Lung microvascular endothelial cell (primary cell): ENCODE measurements at regions not wholly inside any gene's neighbourhood (a gene's known extent, or its start where the extent isn't known, plus 50 kb on each side); places are given as distances from the start of the nearest gene placed in this dataset.
"Not testable (repeated sequence)": the region's sequence is repeated elsewhere in the genome, so short reads cannot be mapped to it uniquely, and the experiment has no call there.

Experiments
- DNase-seq, 2 donors: peaks; one replicate each; pipeline versions ENCODE4 v3.0.0 to v3.0.0-alpha.2; 2010; ENCODE audit warnings: low read depth in 2 of 2

DNA sequence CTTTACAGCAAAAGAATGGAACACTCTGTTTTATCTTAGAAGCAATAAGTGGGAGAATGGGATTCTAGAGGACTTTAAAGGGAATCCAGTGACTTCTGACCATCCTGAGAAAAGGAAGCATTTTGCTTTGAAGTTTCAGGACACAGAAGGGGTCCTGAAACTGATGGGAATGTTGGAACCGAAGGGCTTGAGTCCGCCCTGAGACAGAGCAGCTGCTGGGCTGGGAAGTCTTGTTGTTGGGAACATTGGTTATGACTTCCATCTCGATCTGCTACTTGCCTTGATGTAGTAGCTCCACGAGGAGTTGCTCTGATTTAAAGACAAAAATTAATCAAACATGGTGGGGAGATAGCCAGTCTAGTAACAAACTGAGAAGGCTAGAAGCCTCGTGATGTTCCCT is 177.6 kb downstream of the JCAD start:
- no peak for DNase-seq

DNA sequence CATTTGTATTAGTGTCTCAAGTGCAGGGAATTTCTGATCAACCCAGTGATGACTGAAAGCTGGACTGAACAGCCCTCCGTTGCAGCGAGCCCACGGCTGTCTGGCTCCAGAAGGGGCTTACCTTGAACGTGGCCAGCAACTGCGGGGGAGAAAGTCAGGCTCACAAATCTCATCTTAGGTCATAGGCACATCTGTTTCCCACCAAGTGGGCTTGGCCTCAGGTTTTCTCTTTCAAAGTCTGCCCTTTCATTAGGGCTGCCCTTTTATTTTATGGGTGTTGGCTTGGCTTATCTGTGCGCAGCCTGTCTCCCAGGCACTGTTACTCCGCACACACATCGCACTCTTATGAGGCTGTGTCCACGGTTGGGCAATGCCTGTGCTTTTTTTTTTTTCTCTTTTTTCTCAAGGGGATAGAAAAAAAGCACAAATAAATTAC is 178.0 kb downstream of the JCAD start:
- DNase-seq = no peak

DNA sequence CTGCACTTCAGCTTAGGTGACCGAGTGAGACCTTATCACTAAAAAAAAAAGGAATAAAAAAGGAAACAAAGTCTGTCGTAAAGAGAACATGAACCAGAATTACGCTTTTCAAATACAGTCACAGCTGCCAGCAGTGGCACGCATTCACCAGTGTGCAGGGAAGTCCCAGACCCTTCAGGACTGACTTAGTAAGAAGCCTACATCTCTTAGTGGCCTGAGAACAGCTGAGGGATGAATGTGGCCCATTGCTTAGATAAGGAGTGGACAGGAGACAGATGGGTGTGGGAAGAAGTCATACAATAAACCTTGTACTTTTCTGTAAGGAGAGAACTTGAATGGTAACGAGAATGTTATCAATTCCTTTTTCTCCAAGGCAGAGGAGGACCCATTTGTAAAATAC is 178.5 kb downstream of the JCAD start:
- DNase-seq = no peak

DNA sequence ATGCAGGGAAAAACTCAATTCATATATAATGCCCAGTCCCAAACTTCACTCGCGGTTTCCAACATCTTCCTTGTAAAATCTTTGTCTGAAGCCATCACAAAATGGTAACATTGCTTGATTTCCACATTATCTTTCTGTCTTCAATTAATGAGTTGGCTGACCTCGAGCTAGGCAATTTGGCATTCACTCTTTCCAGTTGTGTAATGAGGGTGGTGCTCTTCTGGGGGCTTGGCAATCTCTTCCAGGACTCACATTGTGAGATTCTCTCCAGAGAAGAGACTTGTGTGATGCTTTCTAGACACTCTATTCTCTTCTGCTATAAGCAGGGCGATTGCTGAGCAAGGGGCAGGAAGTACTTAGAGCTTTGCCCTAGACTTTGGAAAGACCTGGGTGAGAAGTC is 179.5 kb downstream of the JCAD start:
- no peak for DNase-seq

DNA sequence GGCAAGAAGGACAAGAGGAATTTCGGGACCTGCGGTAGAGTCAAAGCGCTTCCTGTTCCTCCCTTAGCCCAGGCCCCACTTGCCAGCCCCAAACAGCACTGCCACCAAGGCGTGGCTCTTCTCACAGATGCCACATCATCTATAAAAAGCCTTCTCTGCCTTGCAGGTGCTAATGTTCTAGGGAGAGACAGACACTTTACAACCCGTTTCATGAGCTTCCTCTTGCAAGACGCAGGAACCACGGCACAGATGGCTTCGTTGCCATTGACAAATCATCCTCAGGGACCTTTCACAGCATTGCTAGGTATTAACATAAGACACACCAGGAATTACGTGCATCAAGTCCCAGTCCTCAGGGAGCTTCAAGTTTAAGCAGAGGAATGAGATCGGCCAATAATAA is 180.9 kb downstream of the JCAD start:
- DNase-seq = no peak

- DNase-seq = peak in 1 of 2 donors; percentile 52
These were observed 181.4 kb downstream of the JCAD start for GRCh38 chr10:29877793-29878491.

GRCh38 chr10:29876008-29876555 is 183.3 kb downstream of the JCAD start:
- peak; percentile 12 to 28 for DNase-seq

- peak in 1 of 2 donors; percentile 57 for DNase-seq
These were observed 184.6 kb downstream of the JCAD start for GRCh38 chr10:29874606-29875269.

GRCh38 chr10:29873941-29874484 is 185.4 kb downstream of the JCAD start:
- DNase-seq = no peak

DNA sequence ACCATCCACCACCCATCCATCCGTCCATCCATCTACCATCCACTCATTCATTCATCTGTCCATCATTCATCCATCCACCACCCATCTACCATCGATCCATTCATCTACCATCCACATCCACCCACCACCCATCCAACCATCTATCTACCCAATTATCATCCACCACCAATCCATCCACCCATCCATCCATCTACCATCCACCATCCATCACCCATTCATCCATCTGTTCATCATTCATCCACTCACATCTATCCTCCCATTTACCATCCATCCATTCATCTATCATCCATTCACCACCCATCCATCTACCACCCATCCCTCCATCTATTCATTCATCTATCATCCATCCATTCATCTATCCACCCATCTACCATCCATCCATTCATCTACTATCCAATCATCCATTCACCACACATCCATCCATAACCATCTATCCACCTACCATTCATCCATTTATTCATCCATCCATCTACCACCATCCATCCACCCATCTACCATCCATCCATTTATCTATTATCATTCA is 188.8 kb downstream of the JCAD start:
- DNase-seq = no peak

DNA sequence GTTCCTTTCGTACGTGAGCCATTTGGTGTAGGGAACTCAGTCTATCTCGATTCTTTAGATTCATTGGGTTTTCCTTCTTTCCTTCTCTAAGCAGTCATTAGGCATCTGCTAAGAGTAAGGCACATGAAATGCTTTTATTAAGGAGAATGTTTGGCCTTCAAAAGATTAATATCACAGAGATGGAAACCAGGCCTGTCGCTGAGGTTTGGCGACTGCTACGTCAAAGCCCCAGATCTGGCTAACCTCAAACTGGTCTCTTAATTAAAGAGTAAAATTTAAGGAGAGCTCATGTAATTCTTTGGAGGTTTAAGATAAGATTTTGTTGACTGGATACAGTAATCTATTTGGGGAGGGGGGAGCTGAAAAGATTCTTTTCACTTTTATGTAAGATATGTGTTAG is 189.8 kb downstream of the JCAD start:
- DNase-seq = no peak

DNA sequence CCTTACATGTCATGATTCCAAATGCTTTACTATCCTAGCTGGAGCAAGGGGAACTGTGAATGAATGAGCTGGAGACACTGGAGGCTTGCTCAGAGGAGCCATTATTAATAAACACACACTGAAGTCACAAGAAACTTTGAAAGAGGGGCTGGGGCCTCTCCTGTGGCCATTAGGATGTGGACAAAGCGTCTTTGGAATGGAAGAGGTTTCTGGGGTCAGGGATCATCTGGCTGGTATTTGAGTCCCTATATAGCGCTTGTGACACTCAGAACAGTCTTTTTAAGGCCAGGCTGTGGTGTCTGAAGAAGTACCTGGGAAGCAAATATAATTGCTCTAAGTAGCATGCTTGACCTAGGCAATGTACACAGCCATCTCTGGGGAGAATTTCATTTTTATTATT is 193.0 kb downstream of the JCAD start:
- no peak for DNase-seq

- peak in 1 of 2 donors; percentile 21 for DNase-seq
These were observed 193.6 kb downstream of the JCAD start for GRCh38 chr10:29865700-29866355.

DNA sequence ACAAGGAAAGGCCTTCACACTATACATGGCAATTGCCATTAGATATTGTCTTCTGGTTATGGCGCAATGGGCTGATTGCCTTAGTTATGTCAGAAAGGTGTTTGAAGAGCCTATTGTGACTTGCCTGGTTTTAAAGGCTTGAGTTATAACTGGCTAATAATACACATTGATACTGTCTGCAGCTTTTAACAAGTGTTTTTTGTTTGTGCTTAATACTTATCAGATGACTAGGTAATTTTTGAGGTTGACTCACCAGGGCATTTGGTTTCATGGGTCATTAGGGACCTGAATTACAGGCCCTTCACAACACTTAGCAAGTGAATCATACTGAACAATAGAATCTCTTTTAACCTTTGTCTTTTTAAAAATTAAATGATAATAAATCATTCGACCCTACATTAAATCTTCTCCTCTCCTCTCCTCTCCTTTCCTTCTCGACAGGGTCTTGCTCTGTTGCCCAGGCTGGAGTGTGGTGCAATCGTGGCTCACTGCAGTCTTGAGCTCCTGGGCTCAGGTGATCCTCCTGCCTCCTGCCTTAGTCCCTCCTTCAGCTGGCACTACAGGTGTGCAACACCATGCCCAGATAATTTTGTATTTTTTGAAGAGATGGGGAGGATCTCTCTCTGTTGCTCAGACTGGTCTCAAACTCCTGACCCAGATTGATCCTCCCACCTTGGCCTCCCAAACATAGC is 196.3 kb downstream of the JCAD start:
- DNase-seq = peak in 1 of 2 donors; percentile 75

DNA sequence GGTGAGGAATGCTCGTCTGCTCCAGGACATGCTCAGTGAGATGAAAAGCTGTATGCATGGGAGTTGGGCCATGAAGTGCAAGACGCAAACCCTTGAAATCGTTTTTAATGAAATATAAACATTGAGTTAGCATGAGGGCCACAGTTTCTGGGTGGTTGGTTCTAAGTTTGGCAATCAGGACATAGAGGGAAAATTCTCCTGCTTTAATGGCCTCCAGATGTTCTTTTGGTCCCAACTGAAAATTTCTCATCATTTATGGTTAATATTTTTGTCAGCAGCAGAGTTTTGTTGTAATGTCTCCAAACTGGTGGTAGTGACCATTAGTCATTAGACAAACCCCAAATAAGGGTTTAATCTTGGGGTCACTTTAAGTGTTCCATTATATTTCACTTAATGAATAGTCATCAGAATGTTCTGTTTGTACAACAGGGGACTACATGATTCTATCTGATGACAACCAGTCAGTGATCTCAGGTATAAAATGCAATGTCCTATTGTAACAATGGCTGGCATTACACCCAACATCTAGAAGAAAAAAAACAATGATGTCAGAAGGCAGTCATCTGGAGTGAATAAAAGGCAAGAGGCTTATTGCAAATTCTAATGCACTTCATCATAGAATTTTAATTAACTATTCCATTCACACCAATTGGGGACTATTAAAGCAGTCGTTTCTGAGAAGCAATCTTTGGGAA is 197.4 kb downstream of the JCAD start:
- DNase-seq = peak in 1 of 2 donors; percentile 38

DNA sequence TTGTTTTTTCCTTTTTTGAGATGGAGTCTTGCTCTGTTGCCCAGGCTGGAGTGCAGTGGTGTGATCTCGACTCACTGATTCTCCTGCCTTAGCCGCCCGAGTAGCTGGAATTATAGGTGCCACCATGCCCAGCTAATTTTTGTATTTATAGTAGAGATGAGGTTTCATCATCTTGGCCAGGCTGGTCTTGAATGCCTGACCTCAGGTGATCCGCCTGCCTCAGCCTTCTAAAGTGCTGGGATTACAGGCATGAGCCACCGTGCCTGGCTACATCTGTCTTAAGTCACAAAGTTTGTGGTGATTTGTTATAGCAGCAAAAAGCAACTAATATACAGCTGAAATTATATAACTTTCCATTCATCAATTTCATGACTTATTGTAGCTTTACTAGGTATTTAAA is 198.2 kb downstream of the JCAD start:
- DNase-seq = not testable (repeated sequence)

DNA sequence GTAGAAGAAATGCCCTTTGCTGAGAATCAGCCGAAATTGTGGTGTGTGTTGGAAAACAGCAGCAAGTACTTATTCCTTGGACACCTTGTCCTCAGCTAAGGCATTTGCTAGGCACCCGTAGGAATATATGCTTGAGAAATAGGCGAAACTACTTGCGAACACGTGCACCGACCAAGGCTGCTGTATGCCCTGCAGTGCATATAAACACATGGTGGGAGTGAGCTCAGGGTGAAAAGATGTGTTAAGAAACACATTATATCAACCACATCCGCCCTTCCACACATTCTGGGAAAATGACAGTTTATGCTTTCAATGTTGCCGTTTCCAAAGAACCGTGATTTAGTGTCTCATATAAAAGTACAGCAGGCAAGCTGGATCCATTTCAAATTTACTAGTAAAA is 199.2 kb downstream of the JCAD start:
- DNase-seq = no peak

DNA sequence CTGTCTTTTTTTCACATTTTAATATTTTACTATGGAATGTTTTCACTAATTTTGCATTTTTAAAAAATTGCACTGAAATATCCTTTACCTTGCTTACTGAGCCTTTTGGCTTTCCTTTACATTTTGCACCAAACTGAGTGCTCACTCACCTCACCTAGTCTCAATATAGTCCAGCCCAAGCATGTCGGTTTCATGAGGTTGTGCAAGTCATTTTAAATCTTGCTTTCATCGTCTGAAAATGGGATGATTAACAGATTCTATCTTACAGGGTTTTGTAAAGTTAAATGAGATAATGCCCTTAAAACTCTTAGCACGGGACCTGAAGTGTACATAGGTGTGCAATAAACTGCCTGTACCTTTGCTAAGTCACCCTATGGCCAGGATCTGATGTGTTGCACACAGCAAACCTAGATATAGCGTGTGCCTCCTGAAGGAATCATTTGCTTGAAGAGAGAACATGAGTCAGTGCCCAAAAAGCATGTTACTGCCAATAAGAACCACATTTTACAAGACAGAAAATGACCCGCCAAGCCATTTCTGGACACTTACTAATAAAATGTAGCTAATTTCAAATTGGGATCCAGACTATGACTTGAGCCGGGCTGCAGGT is 199.8 kb downstream of the JCAD start:
- no peak for DNase-seq

DNA sequence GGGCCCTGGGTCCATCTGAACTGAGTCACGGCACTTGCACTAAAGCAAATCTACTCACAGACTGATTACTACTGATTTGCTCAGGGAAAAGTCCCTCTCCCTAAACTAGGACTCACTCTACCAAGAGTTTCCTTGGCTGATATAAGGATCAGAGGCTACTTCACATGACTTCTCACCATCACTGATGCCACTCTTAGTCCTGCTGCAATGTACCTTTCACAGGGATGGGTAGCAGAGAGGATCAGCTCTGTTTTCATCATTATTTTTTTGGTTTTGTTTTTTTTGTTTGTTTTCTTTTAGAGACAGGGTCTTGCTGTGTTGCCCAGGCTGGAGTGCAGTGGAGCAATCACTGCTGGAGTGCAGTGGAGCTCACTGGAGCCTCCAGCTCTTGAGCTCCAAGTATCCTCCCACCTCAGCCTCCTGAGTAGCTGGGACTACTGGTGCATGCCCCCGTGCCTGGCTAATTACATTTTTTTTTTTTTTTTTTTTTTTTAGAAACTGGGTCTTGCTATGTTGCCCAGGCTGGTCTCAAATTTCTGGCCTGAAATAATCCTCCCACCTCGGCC is 200.6 kb downstream of the JCAD start:
- DNase-seq = no peak
